ENCODE measurements at regions not wholly inside any gene's neighbourhood (a gene's known extent, or its start where the extent isn't known, plus 50 kb on each side); places are given as distances from the start of the nearest gene placed in this dataset.

DNA sequence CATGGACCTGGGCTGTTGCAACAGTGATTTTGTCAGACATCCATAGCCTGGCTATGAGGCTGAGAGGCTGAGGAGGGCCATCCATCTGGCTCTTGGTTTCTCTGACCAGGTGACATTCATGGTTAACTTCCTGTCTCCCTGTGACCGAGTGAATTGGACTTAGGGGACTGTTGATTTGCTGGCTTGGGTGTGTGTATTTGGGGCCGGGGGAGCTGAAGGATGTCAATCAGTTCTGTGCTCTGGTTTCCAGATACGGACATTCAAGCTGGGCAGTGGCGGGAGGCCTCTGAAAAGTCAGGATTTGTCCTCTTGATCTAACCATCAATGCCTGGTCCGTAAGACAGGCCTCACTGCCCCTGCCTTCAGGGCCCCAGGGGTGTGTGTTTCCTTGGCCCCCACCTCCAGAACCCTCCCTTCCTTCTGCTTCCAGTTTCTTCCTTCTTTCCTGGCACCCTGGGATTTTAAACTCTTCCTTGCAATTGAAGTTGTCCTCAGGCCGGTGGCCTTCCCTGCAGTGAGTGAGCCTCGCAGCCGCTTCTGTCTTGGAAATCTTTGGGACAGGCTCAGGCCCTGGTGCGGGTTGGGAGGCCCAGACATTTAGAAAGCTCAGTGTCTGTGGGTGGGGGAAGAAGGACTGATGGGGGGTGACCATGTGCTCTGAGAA lies 54.7 kb upstream of the HAAO start:
- intact Hi-C loops (cut with micrococcal nuclease) = no loop called here
- dilution Hi-C loops (cut with MboI; ENCODE audit: extremely low pct_ligation_motif_present, low sequenced_read_pairs) = no loop called here
- DNase-seq (ENCODE audit: low read depth, low spot score) (no peak), FAIRE-seq (no peak)
- H3K79me2 ChIP-seq (ENCODE audit: control insufficient read depth, insufficient read depth, low read length) = no peaks in the 10 kb centered on the region
- ChIA-PET CTCF (interaction anchor here (0.6 to 1.1 kb wide), 2 partner anchors 8 to 30 kb away, joined by 3 read pairs; no protein-coding TSS in a partner anchor), POLR2A (no interaction called here)
- no peak overlapping the region for H3K27ac ChIP-seq (ENCODE audit: insufficient read depth, low read depth, low read length)
- H4K20me1 ChIP-seq (replicated peaks; ENCODE audit: control insufficient read depth, extremely low read depth, insufficient read depth, low read length) = no peaks in the 10 kb centered on the region
- no peak for TF ChIP-seq GATA2 (IDR thresholded peaks at IDR 0.05; ENCODE audit: insufficient read depth, insufficient read length, low read depth, low read length)
- no peak for TF ChIP-seq MYC (IDR thresholded peaks at IDR 0.05; ENCODE audit: low read depth, low read length)
- TF ChIP-seq POLR2AphosphoS5 (IDR thresholded peaks at IDR 0.05; ENCODE audit: insufficient read depth, low read depth, low read length) = no peak
- no peaks in the 10 kb centered on the region for H3K36me3 ChIP-seq (ENCODE audit: control insufficient read depth in 2 of 2, extremely low read depth in 1 of 2, insufficient read depth in 2 of 2, low read length in 2 of 2)
- H3K9me1 ChIP-seq (replicated peaks; ENCODE audit: control insufficient read depth, extremely low read depth, insufficient read depth, low read length) = no peaks in the 10 kb centered on the region
- H3K9ac ChIP-seq (replicated peaks; ENCODE audit: extremely low read depth, insufficient read depth, low read length) = no peak overlapping the region
- no peak overlapping the region for H3K4me3 ChIP-seq (replicated peaks in 1 of 3; ENCODE audit: insufficient read depth in 1 of 3, low read depth in 1 of 3, low read length in 3 of 3)
- no peaks in the 10 kb centered on the region for H3K9me3 ChIP-seq (replicated peaks; ENCODE audit: control insufficient read depth, insufficient read depth, low read length)
- H3K27me3 ChIP-seq (ENCODE audit: control insufficient read depth in 2 of 2, insufficient read depth in 2 of 2, low read length in 2 of 2) = no peaks in the 10 kb centered on the region
- no peak overlapping the region for H2AFZ ChIP-seq (ENCODE audit: low read depth, low read length)
- no peak overlapping the region for H3K4me2 ChIP-seq (ENCODE audit: insufficient read depth, low read length)
- H3K4me1 ChIP-seq (ENCODE audit: control insufficient read depth, extremely low read depth, insufficient read depth, low read length) = no peaks in the 10 kb centered on the region
- no TSS peak for BruUV-seq (replicated peaks)

DNA sequence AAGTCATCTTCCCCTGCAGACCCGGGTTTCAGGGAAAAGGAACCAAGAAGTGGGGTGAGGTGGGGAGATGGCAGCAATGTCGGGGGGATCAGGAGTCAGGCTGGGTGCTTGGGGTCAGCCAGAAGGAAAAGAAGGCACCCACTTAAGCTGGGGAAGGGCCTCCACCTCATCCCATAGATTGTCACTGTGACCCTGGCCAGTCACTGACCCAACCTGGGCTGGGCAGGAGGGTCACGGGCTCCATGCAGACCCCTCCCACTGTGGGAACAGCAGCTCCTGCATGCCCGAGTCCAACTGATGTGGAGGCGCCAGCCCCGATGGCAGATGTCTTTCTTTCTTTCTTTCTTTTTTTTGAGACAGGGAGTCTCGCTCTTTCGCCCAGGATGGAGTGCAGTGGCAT lies 53.6 kb upstream of the HAAO start:
- BruUV-seq (replicated peaks) = no TSS peak
- dilution Hi-C loops (cut with MboI; ENCODE audit: extremely low pct_ligation_motif_present, low sequenced_read_pairs) (no loop called here), intact Hi-C loops (cut with micrococcal nuclease) (no loop called here)
- H3K4me2 ChIP-seq (ENCODE audit: insufficient read depth, low read length) = no peak overlapping the region
- ChIA-PET POLR2A (no interaction called here), CTCF (no interaction called here)
- FAIRE-seq (no peak), DNase-seq (ENCODE audit: low read depth, low spot score) (no peak)
- no peak overlapping the region for H3K9ac ChIP-seq (replicated peaks; ENCODE audit: extremely low read depth, insufficient read depth, low read length)
- H3K9me1 ChIP-seq (replicated peaks; ENCODE audit: control insufficient read depth, extremely low read depth, insufficient read depth, low read length) = no peaks in the 10 kb centered on the region
- TF ChIP-seq FOS (IDR thresholded peaks at IDR 0.05; ENCODE audit: borderline replicate concordance, insufficient read depth, low read length) (no peak), JUN (IDR thresholded peaks at IDR 0.05; ENCODE audit: borderline replicate concordance, insufficient read depth, insufficient read length, low read depth) (no peak), MAX (IDR thresholded peaks at IDR 0.05; ENCODE audit: insufficient read depth, insufficient read length) (no peak), POLR2AphosphoS5 (IDR thresholded peaks at IDR 0.05; ENCODE audit: insufficient read depth, low read depth, low read length) (no peak), EZH2 (IDR thresholded peaks at IDR 0.05; ENCODE audit: borderline replicate concordance, low read depth, low read length, severe bottlenecking) (no peak), POLR2A (IDR thresholded peaks at IDR 0.05; ENCODE audit: low read depth, low read length) (no peak), CTCF (IDR thresholded peaks at IDR 0.05; ENCODE audit: extremely low read depth in 1 of 2, insufficient read depth in 1 of 2, low read depth in 1 of 2, low read length in 2 of 2) (no peak)
- no peaks in the 10 kb centered on the region for H3K36me3 ChIP-seq (ENCODE audit: control insufficient read depth in 2 of 2, extremely low read depth in 1 of 2, insufficient read depth in 2 of 2, low read length in 2 of 2)
- no peak overlapping the region for H2AFZ ChIP-seq (ENCODE audit: low read depth, low read length)
- no peaks in the 10 kb centered on the region for H3K9me3 ChIP-seq (replicated peaks; ENCODE audit: control insufficient read depth, insufficient read depth, low read length)
- H4K20me1 ChIP-seq (replicated peaks; ENCODE audit: control insufficient read depth, extremely low read depth, insufficient read depth, low read length) = no peaks in the 10 kb centered on the region
- H3K79me2 ChIP-seq (ENCODE audit: control insufficient read depth, insufficient read depth, low read length) = no peaks in the 10 kb centered on the region
- no peaks in the 10 kb centered on the region for H3K27me3 ChIP-seq (ENCODE audit: control insufficient read depth in 2 of 2, insufficient read depth in 2 of 2, low read length in 2 of 2)
- no peak overlapping the region for H3K4me3 ChIP-seq (replicated peaks in 1 of 3; ENCODE audit: insufficient read depth in 1 of 3, low read depth in 1 of 3, low read length in 3 of 3)
- H3K27ac ChIP-seq (ENCODE audit: insufficient read depth, low read depth, low read length) = no peak overlapping the region
- H3K4me1 ChIP-seq (ENCODE audit: control insufficient read depth, extremely low read depth, insufficient read depth, low read length) = no peaks in the 10 kb centered on the region

Measured in endothelial cell of umbilical vein (primary cell).